T1000 (cell line): ENCODE measurements at regions not wholly inside any gene's neighbourhood (a gene's known extent, or its start where the extent isn't known, plus 50 kb on each side); places are given as distances from the start of the nearest gene placed in this dataset.

Experiments
- DNase-seq: peaks from one replicate; lab custom pipeline; 2025; ENCODE audit warnings: mixed read lengths; lab: John Stamatoyannopoulos, UW

DNA sequence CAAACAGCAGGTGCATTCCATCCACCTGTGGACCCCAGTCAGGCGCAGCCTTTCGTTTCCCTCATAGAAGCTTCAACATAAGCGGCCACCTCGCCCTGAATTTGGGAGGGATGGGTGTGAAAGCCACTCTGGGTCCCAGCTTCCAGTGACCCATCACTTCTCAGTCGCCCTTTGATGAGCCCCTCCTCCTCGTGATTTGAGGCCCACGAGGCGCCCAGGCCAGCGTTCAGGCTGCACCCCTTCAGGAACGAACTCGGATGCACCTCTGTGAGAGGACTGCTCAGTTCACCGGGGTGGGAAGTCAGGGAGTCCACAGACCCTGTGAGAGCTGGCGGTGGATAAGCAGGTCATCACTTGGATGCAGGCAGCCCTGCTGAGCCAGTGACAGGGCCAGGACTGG, 1118.2 kb downstream of the BRD1 start:
- no peak for DNase-seq

DNA sequence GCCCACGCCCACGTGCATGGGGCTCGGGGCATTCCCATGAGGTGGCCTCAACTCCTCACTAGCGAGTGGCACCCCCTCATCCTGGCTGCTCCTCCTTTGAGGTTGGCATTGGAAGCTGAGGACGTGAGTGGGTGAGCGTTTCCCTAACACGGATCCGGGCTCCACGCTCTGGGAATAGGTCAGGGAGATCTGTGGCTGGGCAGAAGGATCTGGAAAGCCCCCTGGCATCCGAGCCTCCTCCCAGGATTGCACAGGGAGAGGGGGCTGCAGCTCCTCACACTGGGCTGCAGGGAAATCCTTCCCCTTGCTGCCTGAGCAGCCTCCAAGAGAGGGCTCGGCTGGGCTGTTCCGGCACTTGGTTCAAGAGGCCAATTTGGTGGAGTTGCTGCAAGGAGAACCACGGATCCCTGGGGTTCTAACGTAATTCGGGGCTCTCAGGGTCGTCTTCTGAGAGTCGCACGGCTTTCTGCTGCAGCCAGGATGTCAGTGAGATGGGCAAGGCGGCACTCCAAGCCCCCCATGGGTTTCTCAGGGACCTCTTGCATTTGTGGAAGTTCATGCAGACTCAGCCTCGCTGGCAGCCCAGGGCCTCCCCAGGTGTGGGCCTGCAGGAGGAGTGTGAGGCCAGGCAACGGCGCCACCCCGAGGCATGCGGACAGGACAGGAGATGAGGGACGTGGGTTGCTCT, 1119.0 kb downstream of the BRD1 start:
- DNase-seq = no peak

DNA sequence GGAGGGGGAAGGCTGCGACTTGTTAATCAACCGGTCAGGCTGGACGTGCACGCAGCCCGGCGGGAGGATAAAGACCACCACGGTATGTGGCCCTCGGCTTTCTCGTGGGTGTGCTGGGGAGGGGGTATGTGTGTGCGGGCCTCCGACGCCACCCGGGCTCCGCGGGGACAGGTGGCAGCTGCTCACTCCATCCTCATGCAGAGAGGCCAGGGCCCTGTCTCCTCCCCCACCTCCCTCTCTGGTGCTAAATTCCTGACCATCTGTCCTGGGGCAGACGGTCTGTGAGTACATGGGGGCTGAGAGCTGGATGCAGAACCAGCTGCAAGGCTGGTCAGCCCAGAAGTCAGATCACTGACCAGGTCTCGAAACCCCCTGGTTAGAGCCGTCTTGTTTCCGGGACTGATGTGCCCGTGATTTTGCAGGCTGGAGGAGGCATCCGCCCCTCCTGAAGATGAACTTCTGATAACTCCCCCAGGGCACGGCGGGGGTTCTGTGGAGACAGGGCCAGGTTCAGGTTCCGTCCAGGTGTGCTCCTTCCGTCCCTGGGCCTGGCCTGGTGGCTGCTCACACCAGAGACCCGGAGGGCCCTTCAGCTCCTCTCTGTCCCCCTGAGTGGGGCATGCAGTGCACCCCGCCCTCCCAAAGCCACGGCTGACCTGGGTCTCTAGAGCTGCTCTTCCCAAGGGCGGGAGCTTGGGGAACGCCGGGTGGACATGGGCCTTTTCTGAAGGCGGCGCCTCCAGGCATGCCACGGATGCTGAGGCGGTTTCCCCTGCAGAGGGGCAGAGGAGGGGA, 1119.7 kb downstream of the BRD1 start:
- DNase-seq = no peak

DNA sequence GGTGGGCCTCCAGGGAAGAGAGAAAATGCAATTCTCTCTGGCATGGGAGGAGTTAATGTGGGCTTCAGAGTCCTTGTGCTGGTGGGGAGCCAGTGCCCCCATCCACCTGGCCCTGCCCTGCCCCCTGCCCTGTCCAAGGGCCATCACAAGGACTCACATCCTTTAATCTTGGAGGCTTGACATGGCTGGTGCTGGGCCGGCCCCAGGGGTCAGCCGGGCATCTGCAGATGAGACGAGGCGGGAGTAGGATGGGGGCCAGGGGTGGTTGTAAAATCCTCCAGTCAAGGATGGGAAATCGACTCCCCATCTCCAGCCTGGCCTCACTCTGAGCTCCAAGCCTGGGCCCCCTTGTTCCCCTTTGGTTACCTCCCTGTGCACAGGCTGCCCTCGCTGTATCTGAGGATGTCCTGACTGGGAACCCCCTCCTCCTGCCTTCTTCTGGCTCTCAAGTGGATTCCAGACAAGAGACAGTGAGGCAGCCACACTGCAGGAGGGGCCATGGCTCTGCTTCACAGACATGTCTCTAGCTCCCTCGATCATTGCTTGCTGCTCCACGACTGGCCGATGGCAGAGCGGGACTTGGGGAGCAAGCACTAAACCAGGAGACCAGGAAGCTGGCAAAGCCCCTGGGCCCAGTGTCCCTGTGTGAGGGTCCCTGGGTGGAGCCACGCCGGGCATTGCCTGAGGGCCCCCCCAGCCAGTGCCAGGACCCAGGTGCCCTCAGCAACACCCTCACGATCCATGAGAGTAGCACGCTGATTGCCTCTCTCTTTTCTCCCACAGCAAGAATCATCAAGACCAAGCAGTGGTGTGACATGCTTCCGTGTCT, 1120.5 kb downstream of the BRD1 start:
- no peak for DNase-seq

DNA sequence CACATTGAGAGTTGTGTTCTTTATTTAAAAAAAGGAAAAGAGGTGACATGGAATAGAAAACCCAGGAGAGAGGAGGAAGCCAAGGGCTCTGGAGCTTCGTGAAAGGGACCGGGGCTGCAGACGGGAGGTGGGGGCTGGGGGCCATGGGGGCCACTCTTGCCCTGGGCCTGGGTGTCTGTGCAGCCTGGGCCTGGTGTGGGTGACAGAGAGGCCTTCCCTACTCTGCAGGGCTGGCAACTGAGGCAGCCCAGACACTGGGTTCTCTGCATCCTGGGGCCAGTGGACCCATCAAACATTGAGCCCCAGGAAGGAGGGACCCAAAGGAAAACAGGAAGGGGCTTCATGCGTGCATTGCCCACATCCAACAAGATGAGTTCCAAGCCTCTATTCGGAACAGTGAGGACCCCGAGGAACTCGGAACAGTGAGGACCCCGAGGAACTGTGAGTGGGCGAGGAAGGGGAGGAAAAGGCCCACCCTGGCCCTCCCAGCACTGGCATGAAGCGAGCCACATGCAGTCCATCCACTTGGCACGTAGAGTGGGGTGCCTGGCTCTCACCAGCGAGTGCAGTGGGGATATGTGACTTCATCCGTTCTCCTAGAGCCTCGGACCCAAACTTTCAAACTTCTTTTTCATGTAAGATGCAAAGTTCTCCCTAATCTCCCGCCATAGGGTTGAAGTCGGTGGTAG, 1121.6 kb downstream of the BRD1 start:
- no peak for DNase-seq

DNA sequence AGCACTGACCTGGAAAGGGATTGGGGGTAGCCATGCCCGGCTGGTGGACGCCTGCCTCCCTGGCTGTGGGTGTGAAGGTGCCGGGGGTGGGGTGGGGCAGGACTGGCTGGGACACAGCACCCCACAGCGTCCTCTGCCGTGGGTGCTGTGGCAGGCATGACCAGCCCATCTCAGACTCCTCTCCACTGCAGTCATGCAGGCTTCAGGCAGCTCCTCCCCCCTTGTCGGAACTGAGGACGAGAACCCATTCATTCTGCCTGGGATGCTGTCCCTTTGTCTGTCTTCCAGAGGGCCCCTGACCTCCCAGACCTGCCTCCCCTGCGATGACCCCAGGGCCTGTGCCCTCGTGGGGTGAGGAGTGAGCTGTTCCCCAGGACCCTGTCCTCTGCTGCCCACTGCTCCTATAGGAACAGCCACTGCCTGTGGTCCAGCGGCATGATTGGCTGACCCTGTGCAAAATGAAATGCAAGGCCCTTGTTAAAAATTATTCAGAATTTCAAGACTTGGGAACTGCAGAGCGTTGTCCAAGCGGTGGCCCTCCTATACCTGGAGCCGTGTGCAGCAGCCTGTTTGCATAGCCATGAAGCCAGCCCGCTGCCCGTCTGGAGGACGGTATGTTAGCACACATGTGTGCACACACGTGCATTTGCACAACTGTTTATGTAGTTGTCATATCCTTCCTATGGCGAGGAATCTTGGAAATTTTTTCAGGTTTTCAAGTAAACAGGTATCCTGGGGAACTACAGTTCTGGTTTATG, 1122.3 kb downstream of the BRD1 start:
- DNase-seq = no peak

DNA sequence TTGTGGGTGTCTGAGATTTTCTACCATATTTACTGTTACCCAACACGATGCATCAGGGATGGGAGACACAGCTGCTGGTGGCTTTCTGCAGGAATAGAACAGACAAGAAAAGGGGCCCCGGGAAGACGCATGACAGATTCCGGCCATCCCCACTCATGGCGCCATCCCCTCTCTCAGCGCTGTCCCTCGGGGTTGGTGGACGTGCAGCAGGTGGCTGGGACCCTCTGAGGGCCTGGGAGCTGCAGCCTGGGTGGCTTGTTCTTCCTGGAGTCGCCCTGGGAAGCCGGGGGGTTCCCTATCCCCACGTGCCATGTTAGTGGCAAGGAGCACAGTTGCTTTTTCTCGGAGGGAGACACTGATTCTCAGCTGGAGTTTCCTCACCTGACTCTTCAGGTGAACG, 1123.3 kb downstream of the BRD1 start:
- DNase-seq = no peak

DNA sequence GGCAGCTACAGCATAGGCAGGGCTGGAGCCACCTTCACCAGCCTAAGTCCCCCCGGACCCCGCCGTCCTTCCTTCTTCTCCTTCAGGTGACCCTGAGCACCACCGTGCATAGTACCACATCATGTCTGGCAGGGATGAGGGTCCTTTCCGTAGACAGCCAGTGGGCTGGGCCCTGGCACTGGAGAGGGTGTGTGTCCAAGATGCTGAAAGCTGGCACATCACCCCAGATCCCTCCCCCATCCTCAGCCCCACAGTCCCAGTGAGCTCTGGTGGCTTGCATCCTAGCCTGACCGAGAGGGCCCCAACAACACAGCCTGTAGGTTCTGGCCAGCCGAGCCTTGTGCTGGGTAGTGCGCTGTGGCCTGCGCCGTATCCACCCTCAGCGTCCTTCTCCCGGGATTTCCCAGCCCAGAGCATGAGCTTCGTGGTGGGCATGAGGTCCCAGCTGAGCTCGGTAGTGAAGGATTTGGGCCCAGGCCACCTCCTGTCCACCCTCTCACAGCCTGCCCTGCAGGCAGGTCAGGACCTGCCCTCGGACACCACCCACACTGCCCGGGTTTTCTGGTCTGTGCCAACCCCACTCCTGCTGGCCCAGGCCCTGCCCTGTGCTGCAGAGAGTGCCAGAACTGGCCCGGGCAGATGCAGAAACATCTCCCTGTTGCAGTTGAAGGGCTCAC, 1124.3 kb downstream of the BRD1 start:
- DNase-seq = no peak

DNA sequence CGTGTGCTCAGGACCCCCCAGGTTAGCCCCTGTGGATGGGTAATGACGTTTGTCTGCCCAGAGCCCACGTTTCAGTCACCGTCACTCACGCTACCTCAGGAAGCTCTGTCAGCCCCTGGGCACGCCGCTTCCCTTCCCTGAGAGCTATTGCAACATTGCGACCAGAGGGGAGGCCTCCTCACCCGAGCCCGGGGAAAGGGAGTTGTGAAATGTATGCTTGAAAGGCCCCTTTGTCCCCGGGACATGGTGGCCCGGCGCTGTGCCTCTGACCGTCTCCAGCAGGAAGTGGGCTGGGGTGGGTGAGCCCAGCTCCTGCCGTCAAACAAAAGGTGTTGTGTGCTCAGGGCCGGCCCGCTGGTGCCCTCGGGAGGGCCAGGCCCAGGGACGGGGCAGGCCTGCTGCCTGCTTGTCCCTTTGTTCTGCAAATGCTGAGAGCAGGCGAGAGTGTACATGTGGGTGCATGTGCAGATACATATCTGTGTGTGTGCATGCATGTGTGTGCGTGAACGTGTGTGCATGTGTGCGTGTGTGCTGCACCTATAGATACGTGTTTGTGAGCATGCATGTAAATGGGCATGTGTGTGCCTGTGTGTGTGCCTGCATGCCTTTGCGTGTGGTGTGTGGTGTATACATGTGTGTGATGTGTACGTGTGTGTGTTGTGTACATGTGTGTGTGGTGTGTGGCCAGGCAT, 1125.0 kb downstream of the BRD1 start:
- no peak for DNase-seq

DNA sequence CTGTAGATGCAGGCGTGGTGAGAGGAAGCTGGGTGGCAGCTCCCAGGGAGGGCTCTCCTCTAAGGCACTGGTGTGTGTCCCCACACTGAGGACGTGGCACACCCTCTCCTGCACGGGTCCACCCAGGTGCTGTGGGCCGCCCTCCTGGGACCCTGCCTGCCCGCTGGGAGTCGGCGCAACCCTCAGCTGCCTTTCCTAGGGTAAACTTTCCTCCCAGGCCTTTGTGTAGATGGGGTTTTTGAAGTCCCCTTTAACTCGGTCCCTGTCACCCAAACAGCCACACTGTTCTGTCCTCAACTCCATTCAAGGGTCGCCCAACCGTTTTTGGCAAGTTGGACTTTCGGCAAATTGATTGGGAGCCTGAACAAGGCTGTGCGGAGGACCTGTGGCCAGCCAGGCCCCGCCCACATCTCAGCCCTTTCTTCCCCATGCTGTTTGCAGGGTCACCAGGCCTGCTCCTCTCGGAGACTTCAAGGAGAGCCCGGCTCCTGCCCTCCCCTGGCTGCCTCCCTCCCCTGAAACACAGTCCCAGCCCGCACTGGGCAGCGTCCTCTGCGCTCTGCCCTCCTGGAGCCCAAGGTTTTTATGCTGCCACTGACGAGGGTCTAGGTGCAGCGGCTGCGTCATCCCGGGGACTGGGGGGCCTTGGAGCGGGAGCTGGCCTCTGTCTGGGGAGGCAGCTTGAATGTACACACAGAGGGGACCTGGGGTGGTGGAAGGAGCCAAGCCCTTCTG, 1126.2 kb downstream of the BRD1 start:
- no peak for DNase-seq

DNA sequence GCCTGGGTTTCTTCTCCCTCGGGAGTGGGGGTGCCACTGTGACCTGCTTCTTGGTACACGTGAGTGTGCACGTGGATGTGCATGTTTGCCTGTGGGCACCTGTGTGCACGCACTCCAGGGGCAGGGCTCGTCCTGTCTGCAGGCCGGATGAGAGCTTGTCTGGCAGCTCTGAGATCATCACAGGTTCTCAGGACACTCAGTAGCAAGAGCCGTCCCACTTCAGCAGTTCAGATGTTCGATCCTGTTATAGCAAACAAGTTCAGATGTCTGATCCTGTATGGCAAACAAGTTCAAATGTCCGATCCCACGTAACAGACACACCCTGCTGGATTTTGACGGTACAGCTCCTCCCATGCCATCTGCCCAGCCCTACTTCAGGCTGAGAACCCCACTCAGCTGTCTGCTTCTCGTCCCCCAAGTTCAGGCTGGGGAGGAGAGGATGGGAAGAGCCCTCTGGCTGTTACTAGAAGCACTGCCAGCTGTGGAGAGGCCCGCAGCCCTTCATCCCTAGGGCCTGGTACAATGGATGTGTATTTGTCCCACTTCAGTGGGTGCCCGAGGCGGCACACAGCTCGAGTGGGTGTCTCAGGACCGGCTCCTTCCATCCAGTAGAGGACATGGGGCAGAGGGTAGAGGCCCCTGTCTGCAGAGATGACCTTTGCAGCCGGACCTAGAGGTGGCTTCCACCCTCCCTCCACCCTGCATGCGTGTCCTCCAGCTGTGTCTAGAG, 1126.9 kb downstream of the BRD1 start:
- no peak for DNase-seq

DNA sequence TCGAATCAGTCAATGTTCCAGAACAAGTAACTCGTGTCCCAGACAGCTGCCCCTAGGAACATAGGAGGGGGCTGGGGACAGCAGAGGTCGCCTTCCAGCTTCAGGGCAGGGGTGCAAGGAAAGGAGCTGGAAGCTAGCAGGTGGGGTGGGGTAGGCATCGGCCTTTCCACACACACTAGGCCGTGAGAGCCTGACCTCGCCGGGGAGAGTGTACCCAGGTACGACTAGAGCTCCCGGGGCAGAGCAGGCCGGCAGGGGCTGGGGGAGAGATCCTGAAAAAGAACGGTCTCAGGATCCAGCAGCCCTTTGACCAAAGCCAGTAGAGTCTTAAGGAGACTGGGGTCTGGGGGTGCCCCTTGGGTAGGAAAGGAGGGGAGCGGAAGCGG, 1127.5 kb downstream of the BRD1 start:
- DNase-seq = no peak

DNA sequence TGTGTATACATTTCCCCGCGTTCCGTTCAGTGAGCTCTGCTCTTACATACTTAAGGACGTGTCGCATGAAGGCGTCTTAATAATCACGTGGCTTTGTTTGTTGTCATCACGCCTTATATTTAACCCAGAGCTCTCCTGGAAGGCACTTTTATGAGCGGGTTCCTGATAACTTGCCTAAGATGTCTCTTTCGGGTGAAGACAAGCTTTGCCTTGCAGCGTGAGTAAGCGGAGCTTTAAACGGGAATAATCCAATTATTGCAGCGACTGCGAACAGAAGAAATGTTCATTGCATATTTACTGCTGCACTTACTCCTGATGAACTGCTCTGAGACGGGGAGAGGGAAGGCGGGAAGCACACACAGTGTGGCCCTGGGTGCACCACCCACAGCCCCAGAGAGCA, 1128.2 kb downstream of the BRD1 start:
- DNase-seq = no peak

DNA sequence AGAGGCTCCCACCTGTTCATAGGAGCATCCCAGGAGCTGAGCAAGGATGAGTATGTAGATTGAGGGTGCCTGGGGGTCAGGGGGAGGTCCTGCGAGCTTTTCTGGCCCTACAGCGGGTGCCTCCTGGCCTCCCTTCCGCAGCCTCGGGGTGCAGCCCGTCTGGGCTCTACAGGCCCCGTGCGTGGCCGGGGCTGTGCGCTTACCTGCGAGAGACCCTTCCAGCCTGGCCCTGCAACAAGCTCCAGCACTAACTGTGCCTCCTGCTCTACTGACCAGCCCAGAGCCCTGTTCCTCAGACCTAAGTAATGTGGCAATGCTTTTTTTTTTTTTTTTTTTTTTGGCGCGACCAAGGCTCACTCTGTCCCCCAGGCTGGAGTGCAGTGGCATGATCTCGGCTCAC, 1129.1 kb downstream of the BRD1 start:
- DNase-seq = no peak

DNA sequence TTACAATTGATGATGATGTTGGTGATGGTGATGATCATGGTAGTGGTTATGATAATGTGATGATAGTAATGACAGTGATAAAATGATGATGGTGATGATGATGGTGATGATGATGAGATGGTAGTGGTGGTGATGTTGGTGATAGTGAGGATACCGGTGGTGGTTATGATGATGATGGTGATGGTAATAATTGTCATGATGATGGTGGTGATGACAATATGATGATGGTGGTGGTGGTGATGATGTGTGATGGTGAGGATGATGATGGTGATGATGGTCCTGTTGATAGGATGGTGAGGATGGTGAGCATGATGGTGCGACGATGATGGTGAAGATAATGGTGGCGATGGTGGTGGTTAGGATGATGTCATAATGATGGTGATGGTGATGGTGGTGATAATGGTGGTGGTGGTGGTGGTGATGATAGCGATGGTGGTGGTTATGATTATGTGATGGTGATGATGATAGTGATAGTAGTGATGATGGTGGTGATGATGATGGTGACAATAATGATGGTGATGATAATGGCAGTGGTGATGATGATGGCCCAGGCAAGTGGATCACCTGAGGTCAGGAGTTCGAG, 1129.9 kb downstream of the BRD1 start:
- DNase-seq = no peak

DNA sequence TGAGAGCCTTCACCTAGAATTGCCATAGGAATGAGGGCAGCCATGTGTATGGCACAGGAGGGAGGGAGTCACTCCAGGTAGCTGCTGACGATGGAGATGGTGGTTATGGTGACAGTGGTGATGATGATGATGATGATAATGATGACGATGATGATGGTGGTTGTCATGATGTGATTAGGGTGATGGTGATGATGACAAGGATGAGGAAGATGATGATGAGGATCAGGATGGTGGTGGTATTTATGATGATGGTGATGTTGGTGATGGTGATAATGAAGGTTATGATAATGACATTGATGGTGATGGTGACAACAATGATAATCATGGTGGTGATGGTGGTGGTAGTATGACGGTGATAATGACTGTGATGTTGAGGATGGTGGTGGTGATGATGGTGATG, 1130.5 kb downstream of the BRD1 start:
- no peak for DNase-seq

DNA sequence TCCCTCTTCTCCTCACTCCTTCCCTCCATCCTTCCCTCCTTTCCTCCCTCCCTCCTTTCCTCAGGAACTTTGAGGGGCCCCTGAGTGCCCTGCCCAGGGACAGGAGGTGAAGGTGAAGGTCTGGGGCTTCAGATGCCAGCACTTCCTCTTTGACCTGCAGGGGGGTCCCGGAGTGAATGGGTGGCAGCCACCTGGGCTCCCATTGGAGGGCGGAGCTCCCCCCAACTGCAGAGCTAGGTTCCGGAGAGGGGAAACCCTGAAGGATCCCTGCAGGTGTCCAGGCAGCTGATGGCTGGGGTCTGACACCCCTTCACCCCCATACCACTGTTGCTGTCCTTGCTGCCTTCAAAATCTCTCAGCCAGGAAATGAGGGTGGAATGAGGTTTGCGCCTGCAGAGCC, 1131.3 kb downstream of the BRD1 start:
- no peak for DNase-seq

DNA sequence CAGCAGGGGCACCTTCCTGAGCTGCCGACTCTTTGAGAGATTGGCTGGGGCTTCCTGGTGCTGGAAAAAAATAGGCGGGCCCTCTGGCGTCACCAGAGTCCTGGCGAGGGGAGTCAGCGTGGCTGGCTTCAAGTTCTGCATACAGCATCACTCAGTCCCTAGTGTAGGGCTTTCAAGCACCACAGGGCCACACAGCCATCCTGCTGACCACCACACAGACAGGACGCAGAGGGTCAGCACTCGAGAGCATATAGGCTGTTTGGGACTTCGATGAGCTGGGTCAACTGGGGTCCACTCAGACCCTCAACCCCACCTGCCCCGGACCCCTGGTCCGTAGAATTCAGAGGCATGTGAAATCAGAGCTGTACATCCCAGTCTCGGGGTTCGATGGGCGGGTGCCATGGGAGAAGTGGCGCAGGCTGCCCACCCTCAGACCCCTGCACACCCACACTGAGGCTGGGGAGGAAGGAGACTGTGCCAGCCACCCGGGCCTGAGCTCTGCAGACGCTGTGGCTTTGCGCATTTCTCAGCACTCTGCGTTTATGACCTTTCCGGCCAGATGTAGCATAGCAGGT, 1131.9 kb downstream of the BRD1 start:
- DNase-seq = no peak
